Panc1 (cell line): ENCODE measurements at regions not wholly inside any gene's neighbourhood (a gene's known extent, or its start where the extent isn't known, plus 50 kb on each side); places are given as distances from the start of the nearest gene placed in this dataset.
"Not testable (repeated sequence)": the region's sequence is repeated elsewhere in the genome, so short reads cannot be mapped to it uniquely, and the experiment has no call there.

Experiments used
- CTCF ChIP-seq: fragments of 450-650 bp; IDR thresholded peaks from 2 replicates; pipeline ENCODE4 v1.5.1; 2017; ENCODE audit warnings: mild to moderate bottlenecking
- POLR2AphosphoS5 ChIP-seq: IDR thresholded peaks from 2 replicates; pipeline ENCODE4 v1.6.1; 2012; ENCODE audit warnings: mild to moderate bottlenecking, low read depth, low read length, moderate library complexity

GRCh38 chr13:56547921-56548320 lies 592.8 kb upstream of the PRR20A start:
- TF ChIP-seq CTCF, POLR2AphosphoS5: not testable (repeated sequence)
